Common myeloid progenitor, CD34-positive (primary cell): ENCODE measurements at regions not wholly inside any gene's neighbourhood (a gene's known extent, or its start where the extent isn't known, plus 50 kb on each side); places are given as distances from the start of the nearest gene placed in this dataset.

Experiments
- CTCF ChIA-PET: fragments of 350-600 bp; sonication (Branson Sonifier 250); formaldehyde crosslinking; loops from one replicate; lab custom pipeline; 2021; ENCODE audit warnings: antibody characterized with exemption; lab: Charles Lee
- POLR2A ChIA-PET: fragments of 350-600 bp; sonication (Branson Sonifier 250); formaldehyde crosslinking; loops from one replicate; lab custom pipeline; 2021; ENCODE audit warnings: antibody characterized with exemption; lab: Charles Lee
- DNase-seq, 3 donors: peaks; one replicate each; pipeline versions ENCODE4 v3.0.0 to v3.0.0-alpha.2; 2013
- H3K27ac ChIP-seq, 2 experiments: 1 replicate in 1 of 2; 2 replicates in 1 of 2; pipeline ENCODE4 v1.7.0; 2013; ENCODE audit warnings: inconsistent platforms in 2 of 2, low read length in 2 of 2, mild to moderate bottlenecking in 2 of 2, low read depth in 1 of 2, moderate library complexity in 1 of 2; ENCODE audit not compliant: severe bottlenecking in 2 of 2, insufficient read depth in 1 of 2, poor library complexity in 1 of 2
- H3K27me3 ChIP-seq, 5 experiments: replicated peaks in 2 of 5; 1 replicate in 3 of 5; 2 replicates in 2 of 5; pipeline versions ENCODE4 v1.6.1 to v1.7.0; 2013; ENCODE audit warnings: low read length in 4 of 5, mild to moderate bottlenecking in 2 of 5, moderate library complexity in 2 of 5, inconsistent platforms in 1 of 5; ENCODE audit not compliant: insufficient read depth in 5 of 5, control insufficient read depth in 4 of 5
- H3K36me3 ChIP-seq, 4 experiments: 1 replicate in 2 of 4; 2 replicates in 2 of 4; pipeline versions ENCODE4 v1.6.1 to v1.7.0; 2013; ENCODE audit warnings: low read length in 3 of 4, control low read depth in 1 of 4, mild to moderate bottlenecking in 1 of 4; ENCODE audit not compliant: control insufficient read depth in 4 of 4, insufficient read depth in 4 of 4
- H3K4me1 ChIP-seq, 4 experiments: 1 replicate in 3 of 4; 2 replicates in 1 of 4; pipeline versions ENCODE4 v1.6.1 to v1.7.1; 2013; ENCODE audit warnings: low read length in 3 of 4, mild to moderate bottlenecking in 3 of 4, control low read depth in 1 of 4, inconsistent platforms in 1 of 4, moderate library complexity in 1 of 4; ENCODE audit not compliant: control insufficient read depth in 4 of 4, insufficient read depth in 4 of 4; ENCODE audit errors: control extremely low read depth in 1 of 4
- H3K4me3 ChIP-seq, 7 experiments: 1 replicate in 4 of 7; 2 replicates in 3 of 7; pipeline versions ENCODE4 v1.5.1 to v1.7.0; 2013; ENCODE audit warnings: mild to moderate bottlenecking in 7 of 7, low read length in 6 of 7, moderate library complexity in 6 of 7, inconsistent platforms in 2 of 7, low read depth in 2 of 7, control low read depth in 1 of 7; ENCODE audit not compliant: insufficient read depth in 4 of 7, control insufficient read depth in 1 of 7; ENCODE audit errors: extremely low read depth in 1 of 7
- H3K9me3 ChIP-seq, 5 experiments: 1 replicate in 4 of 5; 2 replicates in 1 of 5; pipeline versions ENCODE4 v1.6.1 to v1.7.1; 2013; ENCODE audit warnings: low read length in 4 of 5, mild to moderate bottlenecking in 2 of 5, inconsistent platforms in 1 of 5, low read depth in 1 of 5, moderate library complexity in 1 of 5; ENCODE audit not compliant: control insufficient read depth in 4 of 5, insufficient read depth in 2 of 5; ENCODE audit errors: control extremely low read depth in 1 of 5
- WGBS: methylation state at CpG from one replicate; pipeline ENCODE4 v1.1.5; 2013; ENCODE audit not compliant: insufficient coverage; 5-methylcytosine and 5-hydroxymethylcytosine counted together

DNA sequence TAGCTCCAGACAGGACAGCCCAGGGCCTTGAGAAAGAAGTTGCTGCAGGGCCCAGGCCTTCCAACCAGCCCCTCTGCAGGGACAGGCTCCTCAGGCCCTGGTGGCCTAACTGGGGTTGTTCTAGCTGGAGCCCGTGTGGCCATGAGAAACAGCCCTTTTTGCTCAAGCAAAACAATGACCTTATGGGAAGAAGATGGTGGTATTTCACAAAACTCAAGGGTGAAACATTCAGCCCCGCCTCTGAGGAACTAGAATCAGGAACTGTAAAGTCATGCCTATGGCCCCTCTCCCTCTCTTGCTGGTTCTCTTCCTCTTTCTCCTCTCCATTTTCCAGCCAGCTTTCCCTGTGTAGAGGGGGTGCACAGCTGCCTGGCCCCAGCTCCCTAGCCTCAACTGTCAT, 273.3 kb downstream of the RPLP1 start:
- 7% methylated on average over 2 of the region's 2 CpGs for WGBS
- Histone ChIP-seq H3K27ac (no peak overlapping the region), H3K27me3 (no peaks in the 10 kb centered on the region), H3K4me3 (no peak overlapping the region), H3K9me3 (no peaks in the 10 kb centered on the region), H3K36me3 (no peaks in the 10 kb centered on the region), H3K4me1 (peaks cover 14 to 61% (median 34%) of the 10 kb centered on the region in 4 experiments)
- POLR2A ChIA-PET: no interaction called here
- CTCF ChIA-PET: interaction anchor here (1.2 kb wide), 1 partner anchor 100 kb away, joined by 3 read pairs; no protein-coding TSS in a partner anchor
- DNase-seq: peak; percentile 36 to 80 (median 77)

DNA sequence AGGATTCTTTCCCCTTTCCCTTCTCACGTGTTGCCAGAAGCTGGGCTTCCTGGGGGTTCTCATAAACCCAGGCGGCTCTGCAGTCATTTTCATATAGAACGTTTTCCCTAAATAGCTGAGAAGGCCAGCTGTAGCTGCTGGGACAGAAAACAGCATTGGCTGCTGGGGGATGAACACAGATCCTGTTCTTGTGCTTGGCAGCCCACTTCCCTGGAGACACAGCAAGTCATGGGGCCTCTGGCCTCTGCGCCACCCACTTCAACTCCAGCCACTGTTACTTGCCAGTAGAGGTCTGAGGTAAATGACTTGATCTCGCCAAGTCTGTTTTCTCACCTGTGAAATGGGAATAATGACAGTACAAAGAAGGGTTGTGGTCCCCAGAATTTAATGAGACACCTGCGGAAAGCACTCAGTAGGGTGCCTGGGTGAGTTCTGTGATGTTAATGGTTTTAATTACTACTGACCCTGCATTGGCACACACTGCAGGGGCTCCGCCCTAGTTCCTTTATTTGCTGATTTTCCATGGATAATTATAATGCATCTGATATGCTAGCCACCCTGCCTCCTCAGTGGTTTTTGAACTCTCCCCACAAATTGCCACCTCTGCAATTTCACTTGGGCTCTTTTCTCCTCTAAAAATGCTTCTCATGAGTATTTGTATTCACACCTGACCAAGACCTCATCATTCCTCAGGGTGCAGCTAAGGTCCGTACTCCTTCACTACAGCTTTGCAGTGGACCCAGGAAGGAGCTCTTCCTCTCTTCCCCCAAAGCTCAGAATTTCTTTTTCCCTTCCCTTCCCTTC, 274.7 kb downstream of the RPLP1 start:
- WGBS: 93% methylated on average over 7 of the region's 8 CpGs
- no peaks in the 10 kb centered on the region for H3K36me3 ChIP-seq
- H3K4me1 ChIP-seq: peaks cover 8 to 49% (median 24%) of the 10 kb centered on the region in 4 experiments
- CTCF ChIA-PET: interaction anchor here (1.2 to 2.4 kb wide), 2 partner anchors 25 to 98 kb away, joined by 3 to 10 read pairs; no protein-coding TSS in a partner anchor
- H3K27ac ChIP-seq: no peak overlapping the region
- no peaks in the 10 kb centered on the region for H3K9me3 ChIP-seq
- no peaks in the 10 kb centered on the region for H3K27me3 ChIP-seq
- POLR2A ChIA-PET: interaction anchor here (0.5 kb wide), 1 partner anchor 139 kb away, joined by 4 read pairs; no protein-coding TSS in a partner anchor
- DNase-seq: no peak
- no peak overlapping the region for H3K4me3 ChIP-seq

DNA sequence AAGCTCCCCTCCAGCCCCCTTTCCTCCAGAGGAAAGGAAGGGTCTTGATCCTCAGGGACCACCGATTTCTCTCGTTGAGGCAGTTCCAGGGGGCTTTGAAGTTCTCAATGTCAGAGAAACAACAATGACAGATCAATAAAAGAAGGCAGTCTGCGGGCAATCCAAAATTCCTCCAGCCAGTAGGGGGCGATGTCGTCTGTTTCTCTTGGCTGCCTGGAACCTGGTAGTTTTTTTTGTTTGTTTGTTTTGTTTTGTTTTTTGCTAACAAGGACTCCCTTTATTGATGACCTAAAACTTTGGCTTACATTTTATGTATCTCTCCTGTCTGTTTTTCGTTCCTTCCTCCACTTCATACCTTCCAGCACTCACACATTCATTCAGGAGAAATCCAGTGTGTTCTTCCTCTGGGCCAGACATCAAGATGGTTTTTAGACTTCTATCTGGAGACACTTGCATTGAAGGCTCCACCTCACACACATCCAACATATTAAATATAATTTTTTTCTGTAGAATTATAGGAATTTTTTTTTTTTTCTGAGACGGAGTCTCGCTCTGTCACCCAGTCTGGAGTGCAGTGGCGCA, 276.6 kb downstream of the RPLP1 start:
- Histone ChIP-seq H3K4me3 (no peak overlapping the region), H3K9me3 (no peaks in the 10 kb centered on the region)
- DNase-seq: peak; percentile 41 to 63 (median 42)

DNA sequence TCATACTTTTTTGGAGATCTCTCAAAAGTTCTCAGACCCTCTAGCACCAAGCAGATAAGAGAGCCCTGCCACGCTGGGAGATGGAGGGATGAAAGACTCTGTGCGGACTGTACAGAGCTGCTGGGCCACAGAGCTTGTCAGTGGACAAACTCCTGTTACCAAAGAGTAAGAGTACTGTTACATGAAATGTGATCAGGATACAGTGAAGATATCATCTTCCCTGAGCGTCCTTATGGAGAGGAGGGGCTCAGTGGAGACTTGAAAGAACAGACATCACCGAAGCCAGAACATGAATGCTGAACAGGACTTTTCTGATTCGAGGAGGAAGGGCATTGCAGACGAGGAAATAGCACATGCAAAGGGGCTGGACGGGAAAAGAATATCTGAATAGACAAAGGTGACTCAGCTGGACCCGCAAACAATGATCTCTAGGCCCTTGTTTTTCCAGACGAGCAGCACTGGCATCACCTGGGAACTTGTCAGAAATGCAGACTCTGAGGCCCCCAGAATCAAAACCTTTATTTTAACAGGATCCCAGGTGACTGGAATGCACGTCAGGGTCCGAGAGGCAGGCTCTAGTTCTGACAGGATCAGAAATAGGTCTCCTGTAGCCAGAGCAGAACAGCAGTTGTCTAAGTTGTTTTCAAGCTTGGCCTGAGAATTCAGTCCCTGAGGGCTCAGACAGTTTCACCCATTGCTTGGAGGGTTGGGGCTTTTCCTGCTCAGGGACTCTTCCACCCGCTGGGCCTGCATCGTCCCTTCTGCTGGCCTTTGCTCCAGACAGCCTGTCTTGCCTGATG, 277.9 kb downstream of the RPLP1 start:
- WGBS: 95% methylated on average over 11 of the region's 13 CpGs
- ChIA-PET CTCF (interaction anchor here (0.8 to 1.6 kb wide), 5 partner anchors 8 to 126 kb away, joined by 3 to 4 read pairs (median 3); no protein-coding TSS in a partner anchor), POLR2A (no interaction called here)
- H3K27me3 ChIP-seq: no peaks in the 10 kb centered on the region
- H3K4me3 ChIP-seq: no peak overlapping the region
- H3K4me1 ChIP-seq: peaks cover 0 to 20% (median 11%) of the 10 kb centered on the region in 4 experiments
- no peak overlapping the region for H3K27ac ChIP-seq
- no peaks in the 10 kb centered on the region for H3K9me3 ChIP-seq
- no peak for DNase-seq
- no peaks in the 10 kb centered on the region for H3K36me3 ChIP-seq

More for the DNA sequence above, 276.6 kb downstream of the RPLP1 start:
- POLR2A ChIA-PET: no interaction called here
- Histone ChIP-seq H3K4me1 (peaks cover 0 to 31% (median 12%) of the 10 kb centered on the region in 4 experiments), H3K27ac (no peak overlapping the region), H3K27me3 (no peaks in the 10 kb centered on the region), H3K36me3 (no peaks in the 10 kb centered on the region)
- WGBS: 48% methylated on average over 3 of the region's 9 CpGs
- CTCF ChIA-PET: interaction anchor here (0.8 to 2.4 kb wide), 6 partner anchors 9 to 375 kb away, joined by 3 to 10 read pairs (median 4); no protein-coding TSS in a partner anchor

DNA sequence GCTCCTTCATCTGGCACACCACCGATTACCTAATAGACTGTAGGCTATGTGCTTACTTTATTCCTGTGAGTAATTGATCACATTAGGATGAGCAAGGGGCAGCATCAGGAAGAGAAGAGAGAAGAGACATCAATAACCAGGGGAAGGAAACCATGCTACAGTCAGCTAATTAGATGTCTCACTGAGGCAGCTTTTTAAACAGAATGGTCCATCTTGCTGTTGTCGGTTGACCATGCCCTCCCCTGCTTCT, 278.4 kb downstream of the RPLP1 start:
- Histone ChIP-seq H3K36me3 (no peaks in the 10 kb centered on the region), H3K27ac (no peak overlapping the region), H3K4me3 (no peak overlapping the region), H3K9me3 (no peaks in the 10 kb centered on the region), H3K4me1 (peaks cover 0 to 15% (median 7%) of the 10 kb centered on the region in 4 experiments), H3K27me3 (no peaks in the 10 kb centered on the region)
- ChIA-PET POLR2A (no interaction called here), CTCF (interaction anchor here (0.8 to 1.6 kb wide), 4 partner anchors 8 to 21 kb away, joined by 3 to 4 read pairs (median 3); no protein-coding TSS in a partner anchor)
- no peak for DNase-seq
- no CpG with 5 or more reads among the region's 2 CpGs for WGBS

DNA sequence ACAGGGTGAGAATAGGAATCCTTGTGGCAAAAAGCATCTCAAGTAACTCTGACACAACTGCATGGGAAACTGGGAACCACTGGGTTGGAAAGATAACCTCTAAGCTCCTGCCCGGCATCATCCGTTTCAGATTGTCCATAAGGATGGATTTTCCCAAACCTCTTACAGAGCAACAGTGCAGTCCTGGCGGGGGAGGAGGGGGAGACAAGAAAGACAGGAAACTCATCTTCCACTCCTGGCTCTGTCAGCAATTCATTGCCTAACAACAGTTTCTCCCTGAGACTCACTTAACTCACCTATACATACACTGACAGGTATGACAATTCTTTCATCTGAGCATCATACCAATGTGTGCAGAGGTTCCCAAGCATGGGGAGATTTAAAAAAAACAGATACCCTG, 279.0 kb downstream of the RPLP1 start:
- H3K4me3 ChIP-seq: no peak overlapping the region
- peaks cover 0 to 9% (median 1%) of the 10 kb centered on the region in 4 experiments for H3K4me1 ChIP-seq
- H3K9me3 ChIP-seq: no peaks in the 10 kb centered on the region
- ChIA-PET POLR2A (interaction anchor here (0.6 kb wide), 1 partner anchor 87 kb away, joined by 3 read pairs; no protein-coding TSS in a partner anchor), CTCF (interaction anchor here (1.1 to 1.4 kb wide), 3 partner anchors 9 to 20 kb away, joined by 3 to 4 read pairs (median 4); no protein-coding TSS in a partner anchor)
- no peak overlapping the region for H3K27ac ChIP-seq
- 94% methylated on average over 2 of the region's 3 CpGs for WGBS
- no peaks in the 10 kb centered on the region for H3K36me3 ChIP-seq
- no peak for DNase-seq
- H3K27me3 ChIP-seq: no peaks in the 10 kb centered on the region
